ENCODE measurements at regions not wholly inside any gene's neighbourhood (a gene's known extent, or its start where the extent isn't known, plus 50 kb on each side); places are given as distances from the start of the nearest gene placed in this dataset.
A peak's percentile ranks its signal among the peaks of the same experiment; 100 is the strongest.

DNA sequence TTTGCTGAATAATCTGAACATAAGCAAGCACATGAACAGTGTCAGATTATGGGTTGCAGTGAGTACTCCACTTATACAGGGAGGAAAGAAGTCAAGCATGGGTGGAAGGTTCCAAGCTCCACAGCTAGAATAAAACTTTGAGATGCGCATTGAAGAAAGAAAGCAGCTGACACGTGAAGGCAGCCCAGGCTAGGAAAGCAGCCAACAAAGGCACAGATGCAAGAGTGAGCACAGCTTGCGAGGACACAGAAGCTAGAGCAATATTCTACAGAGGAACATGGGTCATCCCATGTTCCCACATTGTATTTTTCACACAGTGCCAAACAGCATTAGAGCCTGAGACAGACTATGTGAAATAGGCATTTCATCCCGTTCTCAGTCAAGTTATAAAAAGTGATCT, 194.6 kb upstream of the TBX20 start:
- Histone ChIP-seq H3K4me3 (ENCODE audit: low read length in 2 of 2) (no peak overlapping the region), H3K27me3 (ENCODE audit: control insufficient read depth in 2 of 2, insufficient read depth in 1 of 2, low read length in 1 of 2) (peaks cover 0 to 7% of the 10 kb centered on the region in 2 donors), H3K4me1 (ENCODE audit: control insufficient read depth in 2 of 2, insufficient read depth in 2 of 2, low read length in 2 of 2) (no peaks in the 10 kb centered on the region), H3K27ac (ENCODE audit: low read depth in 1 of 2, low read length in 1 of 2) (no peak overlapping the region), H3K36me3 (ENCODE audit: control insufficient read depth in 2 of 2, insufficient read depth in 2 of 2, low read length in 1 of 2) (no peaks in the 10 kb centered on the region), H3K9me3 (ENCODE audit: control insufficient read depth in 2 of 2, insufficient read depth in 1 of 2, low read length in 1 of 2) (no peaks in the 10 kb centered on the region)
- DNase-seq (ENCODE audit: low read depth in 6 of 9, low spot score in 9 of 9) = no peak
- WGBS = 90% methylated on average over 4 of the region's 4 CpGs

DNA sequence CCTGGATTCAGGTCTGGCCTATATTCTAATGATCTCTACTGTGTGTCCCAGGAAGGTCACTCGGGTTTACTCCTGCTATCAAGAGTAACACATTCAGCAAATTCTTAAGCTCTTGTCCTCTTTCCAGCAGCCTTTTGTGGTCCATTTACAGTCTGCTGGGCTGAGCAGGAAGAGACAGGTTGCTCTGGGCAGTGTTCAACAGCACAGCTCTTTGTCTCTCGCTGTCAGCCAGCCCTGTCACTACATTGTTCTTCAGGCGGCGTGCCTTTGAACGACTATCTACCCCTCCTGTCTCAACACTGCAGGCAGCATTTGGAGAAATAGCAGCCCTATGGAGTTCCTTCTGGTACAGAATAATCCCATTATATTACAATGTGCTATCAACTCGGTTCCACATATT, 192.2 kb upstream of the TBX20 start:
- H3K36me3 ChIP-seq (ENCODE audit: control insufficient read depth in 2 of 2, insufficient read depth in 2 of 2, low read length in 1 of 2) = no peaks in the 10 kb centered on the region
- H3K27ac ChIP-seq (ENCODE audit: low read depth in 1 of 2, low read length in 1 of 2) = no peak overlapping the region
- H3K4me3 ChIP-seq (ENCODE audit: low read length in 2 of 2) = no peak overlapping the region
- DNase-seq (ENCODE audit: low read depth in 6 of 9, low spot score in 9 of 9) = no peak
- H3K4me1 ChIP-seq (ENCODE audit: control insufficient read depth in 2 of 2, insufficient read depth in 2 of 2, low read length in 2 of 2) = no peaks in the 10 kb centered on the region
- H3K9me3 ChIP-seq (ENCODE audit: control insufficient read depth in 2 of 2, insufficient read depth in 1 of 2, low read length in 1 of 2) = no peaks in the 10 kb centered on the region
- H3K27me3 ChIP-seq (ENCODE audit: control insufficient read depth in 2 of 2, insufficient read depth in 1 of 2, low read length in 1 of 2) = peaks cover 0 to 3% of the 10 kb centered on the region in 2 donors
- WGBS = 71% methylated on average over 6 of the region's 6 CpGs

DNA sequence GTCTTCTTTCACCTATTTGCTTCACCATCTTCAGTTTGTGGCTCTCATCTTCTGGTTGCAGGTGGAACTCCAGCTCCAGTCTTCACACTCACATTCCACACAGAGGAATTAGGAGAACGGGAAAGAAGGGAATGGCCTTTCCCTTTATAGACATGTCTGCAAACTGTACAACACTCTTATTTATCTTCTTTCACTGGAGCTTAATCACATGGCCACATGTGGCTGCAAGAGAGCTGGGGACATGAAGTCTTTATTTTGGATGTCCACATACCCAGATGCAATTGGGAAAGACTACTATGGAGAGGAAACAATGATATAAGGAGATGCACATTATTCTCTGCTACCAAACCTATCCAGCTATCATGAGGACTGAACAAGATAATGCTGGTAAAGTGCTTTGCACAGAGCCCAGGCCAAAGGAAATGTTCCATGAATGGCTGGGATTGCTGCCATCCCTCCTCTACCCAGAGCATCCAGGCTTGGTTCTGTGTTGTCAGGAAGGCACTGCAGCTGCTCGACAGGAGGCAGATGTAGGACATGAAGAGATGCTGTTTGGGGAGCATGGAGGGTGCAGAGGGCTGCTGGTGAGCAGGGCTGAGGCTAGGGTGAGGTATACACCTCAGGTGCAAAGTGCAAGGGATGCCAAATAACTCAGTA, 183.8 kb upstream of the TBX20 start:
- Histone ChIP-seq H3K9me3 (ENCODE audit: control insufficient read depth in 2 of 2, insufficient read depth in 1 of 2, low read length in 1 of 2) (no peaks in the 10 kb centered on the region), H3K36me3 (ENCODE audit: control insufficient read depth in 2 of 2, insufficient read depth in 2 of 2, low read length in 1 of 2) (no peaks in the 10 kb centered on the region), H3K4me3 (ENCODE audit: low read length in 2 of 2) (no peak overlapping the region), H3K27me3 (ENCODE audit: control insufficient read depth in 2 of 2, insufficient read depth in 1 of 2, low read length in 1 of 2) (no peaks in the 10 kb centered on the region), H3K27ac (ENCODE audit: low read depth in 1 of 2, low read length in 1 of 2) (no peak overlapping the region), H3K4me1 (ENCODE audit: control insufficient read depth in 2 of 2, insufficient read depth in 2 of 2, low read length in 2 of 2) (no peaks in the 10 kb centered on the region)
- no peak for DNase-seq (ENCODE audit: low read depth in 6 of 9, low spot score in 9 of 9)
- 88% methylated on average over 2 of the region's 2 CpGs for whole genome bisulfite sequencing

DNA sequence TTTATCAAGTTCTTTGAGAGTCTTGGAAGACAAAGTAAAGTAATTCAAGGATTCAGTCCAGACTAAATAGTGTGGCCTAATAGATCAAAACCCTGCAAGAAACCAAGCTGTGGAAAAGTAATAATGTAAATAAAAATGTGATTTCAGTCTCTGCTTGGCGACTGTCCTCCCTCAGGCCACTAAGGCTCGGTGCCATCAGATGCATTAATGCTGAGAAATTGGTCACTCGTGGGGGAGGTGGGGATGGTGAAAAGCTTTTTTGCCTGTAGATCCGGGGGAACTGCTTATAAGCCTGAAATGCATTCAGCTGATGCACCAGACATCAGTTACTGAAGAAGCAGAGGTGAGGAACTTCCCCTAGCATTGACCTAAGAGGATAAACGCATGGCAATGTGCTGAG, 182.6 kb upstream of the TBX20 start:
- WGBS = 90% methylated on average over 5 of the region's 5 CpGs
- Histone ChIP-seq H3K27me3 (ENCODE audit: control insufficient read depth in 2 of 2, insufficient read depth in 1 of 2, low read length in 1 of 2) (no peaks in the 10 kb centered on the region), H3K27ac (ENCODE audit: low read depth in 1 of 2, low read length in 1 of 2) (no peak overlapping the region), H3K36me3 (ENCODE audit: control insufficient read depth in 2 of 2, insufficient read depth in 2 of 2, low read length in 1 of 2) (no peaks in the 10 kb centered on the region), H3K4me3 (ENCODE audit: low read length in 2 of 2) (no peak overlapping the region), H3K9me3 (ENCODE audit: control insufficient read depth in 2 of 2, insufficient read depth in 1 of 2, low read length in 1 of 2) (no peaks in the 10 kb centered on the region), H3K4me1 (ENCODE audit: control insufficient read depth in 2 of 2, insufficient read depth in 2 of 2, low read length in 2 of 2) (no peaks in the 10 kb centered on the region)
- no peak for DNase-seq (ENCODE audit: low read depth in 6 of 9, low spot score in 9 of 9)

DNA sequence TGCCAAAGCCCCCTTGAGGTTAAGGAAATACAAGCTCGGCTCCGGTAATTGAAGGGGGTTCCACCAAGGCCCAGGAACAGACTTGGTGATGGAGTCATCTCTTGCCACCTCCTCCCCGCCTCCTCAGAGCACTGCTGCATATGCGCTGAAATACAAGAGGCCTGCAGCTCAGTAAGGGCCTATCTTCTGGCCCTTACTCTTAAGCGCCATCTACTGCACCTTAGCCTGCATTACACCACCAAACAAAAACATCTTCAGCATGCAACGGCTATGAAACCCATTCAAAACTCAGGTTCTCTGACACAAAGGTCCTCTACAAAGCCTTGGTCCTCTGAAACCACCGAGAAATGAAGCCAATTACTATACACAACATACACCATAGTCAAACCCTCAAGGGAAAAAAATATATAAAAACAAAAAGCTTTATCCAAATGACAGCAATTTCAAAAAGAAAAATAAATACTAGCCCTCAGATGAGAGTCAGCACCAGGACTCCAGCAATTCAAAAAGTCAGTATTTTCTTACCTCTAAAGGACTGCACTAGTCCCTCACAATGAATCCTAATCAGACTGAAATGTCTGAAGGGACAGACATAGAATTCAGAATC, 176.8 kb upstream of the TBX20 start:
- no peaks in the 10 kb centered on the region for H3K27me3 ChIP-seq (ENCODE audit: control insufficient read depth in 2 of 2, insufficient read depth in 1 of 2, low read length in 1 of 2)
- 76% methylated on average over 7 of the region's 7 CpGs for WGBS
- DNase-seq (ENCODE audit: low read depth in 6 of 9, low spot score in 9 of 9) = peak in 1 of 9 donors; percentile 2
- H3K36me3 ChIP-seq (ENCODE audit: control insufficient read depth in 2 of 2, insufficient read depth in 2 of 2, low read length in 1 of 2) = no peaks in the 10 kb centered on the region
- no peak overlapping the region for H3K4me3 ChIP-seq (ENCODE audit: low read length in 2 of 2)
- H3K4me1 ChIP-seq (ENCODE audit: control insufficient read depth in 2 of 2, insufficient read depth in 2 of 2, low read length in 2 of 2) = no peaks in the 10 kb centered on the region
- no peak overlapping the region for H3K27ac ChIP-seq (ENCODE audit: low read depth in 1 of 2, low read length in 1 of 2)
- peaks cover 0 to 3% of the 10 kb centered on the region in 2 donors for H3K9me3 ChIP-seq (ENCODE audit: control insufficient read depth in 2 of 2, insufficient read depth in 1 of 2, low read length in 1 of 2)

DNA sequence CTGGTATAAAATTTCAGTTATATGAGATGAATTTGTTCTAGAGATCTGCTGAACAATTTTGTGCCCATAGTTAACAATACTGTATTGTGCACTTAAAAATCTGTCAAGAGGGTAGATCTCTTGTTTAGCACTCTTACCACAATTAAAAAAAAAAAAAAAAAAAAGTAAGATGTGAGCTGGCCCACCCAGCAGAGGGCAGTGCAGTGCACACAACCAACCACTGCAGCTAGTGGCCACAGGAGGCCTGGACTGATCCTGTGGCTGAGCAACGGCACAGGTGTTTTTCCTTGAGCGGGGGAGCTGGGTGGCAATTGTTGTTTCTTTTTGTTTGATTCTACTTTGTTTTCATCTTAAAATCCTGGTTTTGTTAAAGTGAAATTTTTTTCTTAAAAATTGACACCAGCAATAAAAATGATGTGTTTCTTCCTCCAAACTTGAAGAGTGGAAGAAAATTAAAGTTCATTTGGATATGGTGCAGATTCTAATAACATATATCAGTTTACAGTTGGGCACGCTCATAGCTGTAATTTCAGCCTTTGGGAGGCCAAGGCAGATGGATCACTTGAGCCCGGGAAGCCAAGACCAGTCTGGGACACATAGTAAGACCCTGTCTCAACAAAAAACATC, 171.1 kb upstream of the TBX20 start:
- DNase-seq (ENCODE audit: low read depth in 6 of 9, low spot score in 9 of 9) = peak in 8 of 9 donors; percentile 3 to 57 (median 20)
- 55% methylated on average over 4 of the region's 4 CpGs for WGBS

DNA sequence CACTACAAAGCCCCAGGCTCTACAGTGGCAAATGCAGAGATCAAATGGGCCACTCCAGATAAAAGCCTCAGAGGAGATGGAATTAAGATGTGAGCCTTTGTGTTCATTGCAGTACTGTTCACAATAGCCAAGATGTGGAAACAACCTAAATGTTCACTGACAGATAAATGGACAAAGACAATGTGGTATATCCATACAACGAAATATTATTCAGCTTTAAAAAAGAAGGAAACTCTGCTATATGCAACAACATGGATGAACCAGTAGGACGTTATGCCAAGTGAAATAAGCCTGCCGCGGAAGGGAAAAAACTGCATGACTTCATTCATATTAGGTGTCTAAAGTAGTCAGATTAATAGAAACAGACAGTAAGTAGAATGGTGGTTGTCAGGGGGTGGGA, 170.5 kb upstream of the TBX20 start:
- Histone ChIP-seq H3K27me3 (ENCODE audit: control insufficient read depth in 2 of 2, insufficient read depth in 1 of 2, low read length in 1 of 2) (peaks cover 0 to 2% of the 10 kb centered on the region in 2 donors), H3K4me1 (ENCODE audit: control insufficient read depth in 2 of 2, insufficient read depth in 2 of 2, low read length in 2 of 2) (no peaks in the 10 kb centered on the region), H3K9me3 (ENCODE audit: control insufficient read depth in 2 of 2, insufficient read depth in 1 of 2, low read length in 1 of 2) (peaks cover 0 to 3% of the 10 kb centered on the region in 2 donors), H3K36me3 (ENCODE audit: control insufficient read depth in 2 of 2, insufficient read depth in 2 of 2, low read length in 1 of 2) (no peaks in the 10 kb centered on the region), H3K27ac (ENCODE audit: low read depth in 1 of 2, low read length in 1 of 2) (no peak overlapping the region), H3K4me3 (ENCODE audit: low read length in 2 of 2) (no peak overlapping the region)
- WGBS = 88% methylated on average over 4 of the region's 4 CpGs
- no peak for DNase-seq (ENCODE audit: low read depth in 6 of 9, low spot score in 9 of 9)

More for the DNA sequence above, 171.1 kb upstream of the TBX20 start:
- Histone ChIP-seq H3K27ac (ENCODE audit: low read depth in 1 of 2, low read length in 1 of 2) (no peak overlapping the region), H3K9me3 (ENCODE audit: control insufficient read depth in 2 of 2, insufficient read depth in 1 of 2, low read length in 1 of 2) (peaks cover 0 to 3% of the 10 kb centered on the region in 2 donors), H3K27me3 (ENCODE audit: control insufficient read depth in 2 of 2, insufficient read depth in 1 of 2, low read length in 1 of 2) (peaks cover 0 to 2% of the 10 kb centered on the region in 2 donors), H3K4me3 (ENCODE audit: low read length in 2 of 2) (no peak overlapping the region), H3K36me3 (ENCODE audit: control insufficient read depth in 2 of 2, insufficient read depth in 2 of 2, low read length in 1 of 2) (no peaks in the 10 kb centered on the region), H3K4me1 (ENCODE audit: control insufficient read depth in 2 of 2, insufficient read depth in 2 of 2, low read length in 2 of 2) (no peaks in the 10 kb centered on the region)

DNA sequence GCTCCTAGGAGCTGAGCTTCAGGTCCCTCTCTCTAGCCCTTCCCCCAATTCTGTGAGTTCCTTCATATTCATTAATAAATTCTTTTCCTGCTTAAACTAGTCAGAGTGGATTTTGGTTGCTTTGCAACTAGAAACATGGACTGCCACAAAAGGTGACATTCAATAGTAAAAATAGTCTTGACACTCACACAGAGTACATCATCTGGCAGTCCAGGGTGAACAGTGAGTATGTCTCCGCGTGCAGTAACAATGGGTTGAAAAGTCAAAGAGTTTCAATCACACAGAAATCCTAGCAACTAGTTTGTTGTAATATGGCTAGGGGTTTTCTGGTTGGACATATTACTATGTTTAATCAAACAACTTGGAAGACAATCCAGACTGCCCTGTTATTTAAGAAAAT, 168.8 kb upstream of the TBX20 start:
- WGBS = 97% methylated on average over 2 of the region's 2 CpGs

DNA sequence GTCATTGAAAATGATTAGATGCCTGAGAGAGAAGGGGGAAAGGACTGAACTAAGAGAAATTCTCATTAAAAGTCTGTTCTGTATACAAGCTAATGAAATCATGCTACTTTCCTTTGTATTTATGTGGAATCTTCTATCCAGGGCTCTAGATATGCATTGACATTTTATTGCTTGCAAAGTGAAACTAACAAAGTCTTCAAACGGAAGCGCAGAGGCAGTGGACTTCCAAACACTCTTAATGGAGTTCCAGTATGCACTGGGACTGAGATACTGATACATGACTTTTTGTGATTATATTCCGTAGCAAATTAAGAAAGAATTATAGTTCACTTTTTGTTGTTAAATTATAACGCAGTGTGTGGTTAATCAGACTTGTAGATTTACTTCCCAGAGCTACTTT, 166.8 kb upstream of the TBX20 start:
- Histone ChIP-seq H3K4me1 (ENCODE audit: control insufficient read depth in 2 of 2, insufficient read depth in 2 of 2, low read length in 2 of 2) (no peaks in the 10 kb centered on the region), H3K4me3 (ENCODE audit: low read length in 2 of 2) (no peak overlapping the region), H3K9me3 (ENCODE audit: control insufficient read depth in 2 of 2, insufficient read depth in 1 of 2, low read length in 1 of 2) (no peaks in the 10 kb centered on the region), H3K27me3 (ENCODE audit: control insufficient read depth in 2 of 2, insufficient read depth in 1 of 2, low read length in 1 of 2) (peaks cover 0 to 2% of the 10 kb centered on the region in 2 donors), H3K27ac (ENCODE audit: low read depth in 1 of 2, low read length in 1 of 2) (no peak overlapping the region), H3K36me3 (ENCODE audit: control insufficient read depth in 2 of 2, insufficient read depth in 2 of 2, low read length in 1 of 2) (no peaks in the 10 kb centered on the region)
- WGBS = 55% methylated on average over 4 of the region's 4 CpGs
- DNase-seq (ENCODE audit: low read depth in 6 of 9, low spot score in 9 of 9) = no peak

More for the DNA sequence above, 168.8 kb upstream of the TBX20 start:
- H3K4me3 ChIP-seq (ENCODE audit: low read length in 2 of 2) = no peak overlapping the region
- H3K36me3 ChIP-seq (ENCODE audit: control insufficient read depth in 2 of 2, insufficient read depth in 2 of 2, low read length in 1 of 2) = no peaks in the 10 kb centered on the region
- no peak for DNase-seq (ENCODE audit: low read depth in 6 of 9, low spot score in 9 of 9)
- no peaks in the 10 kb centered on the region for H3K9me3 ChIP-seq (ENCODE audit: control insufficient read depth in 2 of 2, insufficient read depth in 1 of 2, low read length in 1 of 2)
- H3K4me1 ChIP-seq (ENCODE audit: control insufficient read depth in 2 of 2, insufficient read depth in 2 of 2, low read length in 2 of 2) = no peaks in the 10 kb centered on the region
- peaks cover 0 to 2% of the 10 kb centered on the region in 2 donors for H3K27me3 ChIP-seq (ENCODE audit: control insufficient read depth in 2 of 2, insufficient read depth in 1 of 2, low read length in 1 of 2)
- H3K27ac ChIP-seq (ENCODE audit: low read depth in 1 of 2, low read length in 1 of 2) = no peak overlapping the region

Measured in thymus (tissue), 11 donors.